ENCODE measurements at regions not wholly inside any gene's neighbourhood (a gene's known extent, or its start where the extent isn't known, plus 50 kb on each side); places are given as distances from the start of the nearest gene placed in this dataset.

- TF ChIP-seq ZNF302 (tag by site-specific recombination; IDR thresholded peaks at IDR 0.05; ENCODE audit: low read depth) (no peak), KLF16 (tag by site-specific recombination; IDR thresholded peaks at IDR 0.05) (no peak), KLF8 (tag by site-specific recombination; IDR thresholded peaks at IDR 0.05) (no peak), ZNF148 (tag by site-specific recombination; IDR thresholded peaks at IDR 0.05; ENCODE audit: borderline replicate concordance) (no peak), ZNF658 (tag by site-specific recombination; IDR thresholded peaks at IDR 0.05) (no peak), ZNF610 (tag by site-specific recombination; IDR thresholded peaks at IDR 0.05; ENCODE audit: borderline replicate concordance) (no peak), ZNF560 (tag by site-specific recombination; IDR thresholded peaks at IDR 0.05; ENCODE audit: borderline replicate concordance) (no peak), ZNF121 (tag by site-specific recombination; IDR thresholded peaks at IDR 0.05) (no peak), ZNF10 (tag by site-specific recombination; IDR thresholded peaks at IDR 0.05) (no peak), ZNF221 (tag by site-specific recombination; IDR thresholded peaks at IDR 0.05; ENCODE audit: borderline replicate concordance) (no peak), ZNF621 (tag by site-specific recombination; IDR thresholded peaks at IDR 0.05) (no peak)
- TF ChIP-seq, protein P1, sequence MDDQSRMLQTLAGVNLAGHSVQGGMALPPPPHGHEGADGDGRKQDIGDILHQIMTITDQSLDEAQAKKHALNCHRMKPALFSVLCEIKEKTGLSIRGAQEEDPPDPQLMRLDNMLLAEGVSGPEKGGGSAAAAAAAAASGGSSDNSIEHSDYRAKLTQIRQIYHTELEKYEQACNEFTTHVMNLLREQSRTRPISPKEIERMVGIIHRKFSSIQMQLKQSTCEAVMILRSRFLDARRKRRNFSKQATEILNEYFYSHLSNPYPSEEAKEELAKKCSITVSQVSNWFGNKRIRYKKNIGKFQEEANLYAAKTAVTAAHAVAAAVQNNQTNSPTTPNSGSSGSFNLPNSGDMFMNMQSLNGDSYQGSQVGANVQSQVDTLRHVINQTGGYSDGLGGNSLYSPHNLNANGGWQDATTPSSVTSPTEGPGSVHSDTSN (CRISPR knock-in tag; IDR thresholded peaks at IDR 0.05): no peak
- TF ChIP-seq, protein P2, sequence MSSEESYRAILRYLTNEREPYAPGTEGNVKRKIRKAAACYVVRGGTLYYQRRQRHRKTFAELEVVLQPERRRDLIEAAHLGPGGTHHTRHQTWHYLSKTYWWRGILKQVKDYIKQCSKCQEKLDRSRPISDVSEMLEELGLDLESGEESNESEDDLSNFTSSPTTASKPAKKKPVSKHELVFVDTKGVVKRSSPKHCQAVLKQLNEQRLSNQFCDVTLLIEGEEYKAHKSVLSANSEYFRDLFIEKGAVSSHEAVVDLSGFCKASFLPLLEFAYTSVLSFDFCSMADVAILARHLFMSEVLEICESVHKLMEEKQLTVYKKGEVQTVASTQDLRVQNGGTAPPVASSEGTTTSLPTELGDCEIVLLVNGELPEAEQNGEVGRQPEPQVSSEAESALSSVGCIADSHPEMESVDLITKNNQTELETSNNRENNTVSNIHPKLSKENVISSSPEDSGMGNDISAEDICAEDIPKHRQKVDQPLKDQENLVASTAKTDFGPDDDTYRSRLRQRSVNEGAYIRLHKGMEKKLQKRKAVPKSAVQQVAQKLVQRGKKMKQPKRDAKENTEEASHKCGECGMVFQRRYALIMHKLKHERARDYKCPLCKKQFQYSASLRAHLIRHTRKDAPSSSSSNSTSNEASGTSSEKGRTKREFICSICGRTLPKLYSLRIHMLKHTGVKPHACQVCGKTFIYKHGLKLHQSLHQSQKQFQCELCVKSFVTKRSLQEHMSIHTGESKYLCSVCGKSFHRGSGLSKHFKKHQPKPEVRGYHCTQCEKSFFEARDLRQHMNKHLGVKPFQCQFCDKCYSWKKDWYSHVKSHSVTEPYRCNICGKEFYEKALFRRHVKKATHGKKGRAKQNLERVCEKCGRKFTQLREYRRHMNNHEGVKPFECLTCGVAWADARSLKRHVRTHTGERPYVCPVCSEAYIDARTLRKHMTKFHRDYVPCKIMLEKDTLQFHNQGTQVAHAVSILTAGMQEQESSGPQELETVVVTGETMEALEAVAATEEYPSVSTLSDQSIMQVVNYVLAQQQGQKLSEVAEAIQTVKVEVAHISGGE (tag by site-specific recombination; conservative IDR thresholded peaks at IDR 0.05; ENCODE audit: low read depth): no peak
Measured at GRCh38 chr5:5854087-5854486, 431.6 kb downstream of the ICE1 start.

GRCh38 chr5:5838493-5838892 is 416.0 kb downstream of the ICE1 start:
- POLR2A ChIA-PET: no interaction called here
- no peaks in the 10 kb centered on the region for H3K36me3 ChIP-seq (ENCODE audit: control insufficient read depth in 2 of 2, insufficient read depth in 1 of 2, low read length in 2 of 2)
- no peak for TF ChIP-seq ZNF140 (tag by site-specific recombination; IDR thresholded peaks at IDR 0.05)
- TF ChIP-seq, protein P3, sequence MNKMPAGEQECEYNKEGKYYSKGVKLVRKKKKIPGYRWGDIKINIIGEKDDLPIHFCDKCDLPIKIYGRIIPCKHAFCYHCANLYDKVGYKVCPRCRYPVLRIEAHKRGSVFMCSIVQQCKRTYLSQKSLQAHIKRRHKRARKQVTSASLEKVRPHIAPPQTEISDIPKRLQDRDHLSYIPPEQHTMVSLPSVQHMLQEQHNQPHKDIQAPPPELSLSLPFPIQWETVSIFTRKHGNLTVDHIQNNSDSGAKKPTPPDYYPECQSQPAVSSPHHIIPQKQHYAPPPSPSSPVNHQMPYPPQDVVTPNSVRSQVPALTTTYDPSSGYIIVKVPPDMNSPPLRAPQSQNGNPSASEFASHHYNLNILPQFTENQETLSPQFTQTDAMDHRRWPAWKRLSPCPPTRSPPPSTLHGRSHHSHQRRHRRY (tag by site-specific recombination; IDR thresholded peaks at IDR 0.05): no peak
- no peak for TF ChIP-seq ZNF404 (tag by site-specific recombination; IDR thresholded peaks at IDR 0.05)
- TF ChIP-seq ZNF2 (tag by site-specific recombination; IDR thresholded peaks at IDR 0.05): no peak
- TF ChIP-seq ZNF571 (tag by site-specific recombination; IDR thresholded peaks at IDR 0.05): no peak
- no peak for TF ChIP-seq ZNF561 (tag by site-specific recombination; IDR thresholded peaks at IDR 0.05; ENCODE audit: borderline replicate concordance)
- TF ChIP-seq ZNF223 (tag by site-specific recombination; IDR thresholded peaks at IDR 0.05): no peak
- no peak for TF ChIP-seq KLF8 (tag by site-specific recombination; IDR thresholded peaks at IDR 0.05)
- TF ChIP-seq SALL2 (tag by site-specific recombination; IDR thresholded peaks at IDR 0.05; ENCODE audit: borderline replicate concordance): no peak
- no peak for TF ChIP-seq ZNF521 (tag by site-specific recombination; IDR thresholded peaks at IDR 0.05)
- TF ChIP-seq ZNF624 (tag by site-specific recombination; IDR thresholded peaks at IDR 0.05): no peak
- TF ChIP-seq ZNF157 (tag by site-specific recombination; IDR thresholded peaks at IDR 0.05): no peak
- no peak for TF ChIP-seq ZNF366 (tag by site-specific recombination; conservative IDR thresholded peaks at IDR 0.05)
- TF ChIP-seq, protein P4, sequence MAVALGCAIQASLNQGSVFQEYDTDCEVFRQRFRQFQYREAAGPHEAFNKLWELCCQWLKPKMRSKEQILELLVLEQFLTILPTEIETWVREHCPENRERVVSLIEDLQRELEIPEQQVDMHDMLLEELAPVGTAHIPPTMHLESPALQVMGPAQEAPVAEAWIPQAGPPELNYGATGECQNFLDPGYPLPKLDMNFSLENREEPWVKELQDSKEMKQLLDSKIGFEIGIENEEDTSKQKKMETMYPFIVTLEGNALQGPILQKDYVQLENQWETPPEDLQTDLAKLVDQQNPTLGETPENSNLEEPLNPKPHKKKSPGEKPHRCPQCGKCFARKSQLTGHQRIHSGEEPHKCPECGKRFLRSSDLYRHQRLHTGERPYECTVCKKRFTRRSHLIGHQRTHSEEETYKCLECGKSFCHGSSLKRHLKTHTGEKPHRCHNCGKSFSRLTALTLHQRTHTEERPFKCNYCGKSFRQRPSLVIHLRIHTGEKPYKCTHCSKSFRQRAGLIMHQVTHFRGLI (tag by site-specific recombination; IDR thresholded peaks at IDR 0.05): no peak
- no peak for TF ChIP-seq ZNF248 (tag by site-specific recombination; IDR thresholded peaks at IDR 0.05)
- no peaks in the 10 kb centered on the region for H3K4me1 ChIP-seq (ENCODE audit: control insufficient read depth, insufficient read depth, low read length)
- CTCF ChIA-PET: no interaction called here
- no peak overlapping the region for H3K4me3 ChIP-seq (ENCODE audit: low read depth, low read length)
- H3K9me3 ChIP-seq (ENCODE audit: control insufficient read depth, insufficient read depth, low read depth, low read length): no peaks in the 10 kb centered on the region
- no peak overlapping the region for H3K27ac ChIP-seq (ENCODE audit: extremely low read depth, low read depth, low read length)

More at GRCh38 chr5:5854087-5854486, 431.6 kb downstream of the ICE1 start:
- ChIA-PET POLR2A (no interaction called here), CTCF (no interaction called here)
- Histone ChIP-seq H3K36me3 (ENCODE audit: control insufficient read depth in 2 of 2, insufficient read depth in 1 of 2, low read length in 2 of 2) (no peaks in the 10 kb centered on the region), H3K4me3 (ENCODE audit: low read depth, low read length) (no peak overlapping the region), H3K4me1 (ENCODE audit: control insufficient read depth, insufficient read depth, low read length) (no peaks in the 10 kb centered on the region), H3K9me3 (ENCODE audit: control insufficient read depth, insufficient read depth, low read depth, low read length) (no peaks in the 10 kb centered on the region), H3K27ac (ENCODE audit: extremely low read depth, low read depth, low read length) (no peak overlapping the region)
